Retinal pigment epithelial cell (primary cell): ENCODE measurements at regions not wholly inside any gene's neighbourhood (a gene's known extent, or its start where the extent isn't known, plus 50 kb on each side); places are given as distances from the start of the nearest gene placed in this dataset.

Source experiments
- DNase-seq: peaks from one replicate; pipeline ENCODE4 v3.0.0-alpha.2; 2010; ENCODE audit warnings: low read depth
- H3K4me3 ChIP-seq: 2 replicates; pipeline ENCODE4 v1.5.1; 2011; ENCODE audit warnings: mild to moderate bottlenecking, low read length, control low read depth, moderate library complexity
- TF ChIP-seq, protein P1 (sequence below): conservative IDR thresholded peaks from 2 replicates; pipeline ENCODE4 v1.5.1; 2011; ENCODE audit warnings: low read depth, low read length, control low read depth, inconsistent platforms

DNA sequence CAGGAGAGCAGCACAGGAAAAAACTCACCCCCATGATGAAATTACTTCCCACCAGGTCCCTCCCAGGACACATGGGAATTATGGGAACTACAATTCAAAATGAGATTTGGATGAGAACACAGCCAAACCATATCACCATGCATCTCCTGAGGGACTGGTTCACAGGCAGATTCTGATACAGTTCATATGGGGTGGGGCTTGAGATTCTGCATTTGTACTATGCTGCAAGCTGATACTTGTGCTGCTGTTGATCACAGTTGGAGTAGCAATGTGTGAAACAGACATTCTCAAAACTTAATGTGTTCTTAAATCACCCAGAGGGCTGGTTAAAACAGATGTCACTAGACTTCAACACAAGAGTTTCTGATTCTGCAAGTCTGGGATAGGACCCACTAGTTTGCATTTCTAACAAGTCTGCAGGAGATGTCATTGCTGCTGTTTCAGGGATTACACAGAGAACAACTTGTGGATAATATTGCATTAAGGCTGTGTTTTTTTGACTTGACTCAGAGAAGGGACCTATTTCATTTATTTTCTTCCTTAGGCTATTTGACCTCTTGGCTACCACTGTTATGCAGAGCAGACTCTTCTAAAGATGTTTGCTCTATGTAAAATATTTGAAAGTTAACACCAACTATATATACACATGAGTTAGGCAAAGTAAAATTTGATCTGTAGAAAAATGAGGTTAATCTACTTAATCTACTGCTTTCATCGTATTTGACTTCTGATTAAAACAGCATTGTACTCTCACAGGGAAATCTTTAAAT is 194.2 kb upstream of the CNTN3 start:
- no peak for DNase-seq
- TF ChIP-seq, protein P1, sequence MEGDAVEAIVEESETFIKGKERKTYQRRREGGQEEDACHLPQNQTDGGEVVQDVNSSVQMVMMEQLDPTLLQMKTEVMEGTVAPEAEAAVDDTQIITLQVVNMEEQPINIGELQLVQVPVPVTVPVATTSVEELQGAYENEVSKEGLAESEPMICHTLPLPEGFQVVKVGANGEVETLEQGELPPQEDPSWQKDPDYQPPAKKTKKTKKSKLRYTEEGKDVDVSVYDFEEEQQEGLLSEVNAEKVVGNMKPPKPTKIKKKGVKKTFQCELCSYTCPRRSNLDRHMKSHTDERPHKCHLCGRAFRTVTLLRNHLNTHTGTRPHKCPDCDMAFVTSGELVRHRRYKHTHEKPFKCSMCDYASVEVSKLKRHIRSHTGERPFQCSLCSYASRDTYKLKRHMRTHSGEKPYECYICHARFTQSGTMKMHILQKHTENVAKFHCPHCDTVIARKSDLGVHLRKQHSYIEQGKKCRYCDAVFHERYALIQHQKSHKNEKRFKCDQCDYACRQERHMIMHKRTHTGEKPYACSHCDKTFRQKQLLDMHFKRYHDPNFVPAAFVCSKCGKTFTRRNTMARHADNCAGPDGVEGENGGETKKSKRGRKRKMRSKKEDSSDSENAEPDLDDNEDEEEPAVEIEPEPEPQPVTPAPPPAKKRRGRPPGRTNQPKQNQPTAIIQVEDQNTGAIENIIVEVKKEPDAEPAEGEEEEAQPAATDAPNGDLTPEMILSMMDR, result no peak

DNA sequence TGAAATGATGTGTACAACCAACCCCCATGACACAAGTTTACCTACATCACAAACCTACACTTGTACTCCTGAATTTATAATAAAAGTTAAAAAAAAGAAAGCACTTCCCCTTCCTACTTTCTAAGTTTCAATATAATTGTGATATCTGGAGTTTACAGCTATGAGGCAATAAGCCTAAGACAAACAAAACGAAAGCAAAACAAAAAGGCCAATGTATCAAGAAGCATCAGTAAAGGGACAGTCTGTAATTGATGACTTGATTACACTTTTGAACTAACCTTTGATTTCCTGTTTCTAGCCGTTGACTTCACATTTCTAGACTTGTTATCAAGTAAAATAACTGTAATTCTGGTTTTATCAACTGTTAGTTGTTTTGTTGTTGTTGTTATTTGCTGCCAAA is 187.5 kb upstream of the CNTN3 start:
- DNase-seq, result no peak
- TF ChIP-seq, protein P1, result no peak
- no peak overlapping the region for H3K4me3 ChIP-seq

More for the DNA sequence above, 194.2 kb upstream of the CNTN3 start:
- no peak overlapping the region for H3K4me3 ChIP-seq

DNA sequence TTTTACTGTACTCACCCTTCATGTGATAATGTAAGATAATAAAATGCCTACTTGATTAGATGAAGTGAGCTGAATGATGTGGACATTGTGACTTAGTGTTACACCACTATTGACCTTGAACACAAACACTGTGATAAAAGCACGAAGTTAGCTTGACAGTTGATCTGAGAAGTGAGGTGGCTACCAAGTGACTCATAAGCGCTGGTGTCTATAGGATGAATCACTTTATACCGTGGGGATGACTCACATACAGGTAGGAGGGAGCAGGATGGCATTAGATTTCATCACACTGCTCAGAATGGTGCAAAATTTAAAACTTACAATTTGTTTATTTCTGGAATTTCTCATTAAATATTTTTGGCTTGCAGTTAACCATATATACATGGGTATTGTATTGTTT is 174.7 kb upstream of the CNTN3 start:
- no peak for DNase-seq
- H3K4me3 ChIP-seq, result no peak overlapping the region
- TF ChIP-seq, protein P1, result no peak

DNA sequence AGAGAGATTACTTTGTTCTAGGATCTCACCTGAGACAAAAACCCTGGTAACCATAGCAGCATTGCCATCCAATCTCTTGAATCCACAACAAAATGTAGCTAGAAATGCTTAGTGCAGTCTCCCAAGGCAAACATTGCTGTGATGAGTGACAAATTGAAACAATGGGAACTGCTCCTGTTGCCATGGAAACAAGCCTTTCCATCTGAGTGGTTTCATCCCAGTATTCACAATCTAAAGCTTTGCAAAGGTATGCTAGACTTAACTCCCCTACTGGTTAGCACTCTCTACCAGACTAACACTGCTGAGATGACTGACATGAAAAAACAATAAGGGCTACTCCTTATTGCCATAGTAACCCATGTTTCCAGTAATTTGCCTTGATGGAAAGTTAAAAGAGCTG is 172.6 kb upstream of the CNTN3 start:
- no peak overlapping the region for H3K4me3 ChIP-seq
- DNase-seq, result peak; percentile 7

DNA sequence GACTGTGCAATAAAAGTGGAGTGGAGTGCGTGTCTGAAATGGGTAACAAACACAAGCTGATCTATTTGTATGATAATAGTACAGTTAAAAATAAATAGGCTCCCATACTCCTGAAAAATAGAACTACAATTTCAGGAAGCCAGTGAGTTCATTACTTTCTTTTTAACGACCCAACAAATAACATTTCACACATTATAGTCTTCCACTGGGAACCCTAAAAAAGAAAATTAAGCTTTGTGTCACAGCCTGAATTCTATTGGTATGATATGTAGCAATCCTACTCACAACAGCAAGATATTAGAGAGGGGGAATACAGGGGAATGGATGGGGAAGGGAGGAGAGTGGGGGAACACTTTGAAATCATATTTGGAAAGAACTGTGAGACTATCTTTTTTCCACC is 156.9 kb upstream of the CNTN3 start:
- TF ChIP-seq, protein P1, result no peak
- H3K4me3 ChIP-seq, result no peak overlapping the region
- no peak for DNase-seq

More for the DNA sequence above, 172.6 kb upstream of the CNTN3 start:
- TF ChIP-seq, protein P1, result no peak

DNA sequence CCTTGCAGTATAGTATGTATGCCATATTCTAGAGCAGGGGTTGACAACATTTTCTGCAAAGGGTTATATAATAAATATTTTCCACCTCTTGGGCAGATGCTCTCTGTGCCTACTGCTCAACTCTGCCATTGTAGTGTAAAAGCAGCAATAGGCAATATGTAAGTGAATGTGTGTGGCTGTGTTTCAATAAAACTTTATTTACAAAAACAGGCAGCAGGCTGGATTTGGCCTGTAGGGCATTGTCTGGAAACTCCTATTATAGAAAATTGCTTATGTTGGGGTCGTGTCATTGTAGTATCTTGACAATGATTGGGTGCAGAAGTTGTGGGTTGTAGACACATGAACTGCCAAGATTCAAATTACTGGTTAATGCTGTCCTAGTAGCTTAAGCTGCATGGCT is 153.6 kb upstream of the CNTN3 start:
- DNase-seq, result no peak
- no peak overlapping the region for H3K4me3 ChIP-seq
- TF ChIP-seq, protein P1, result no peak

DNA sequence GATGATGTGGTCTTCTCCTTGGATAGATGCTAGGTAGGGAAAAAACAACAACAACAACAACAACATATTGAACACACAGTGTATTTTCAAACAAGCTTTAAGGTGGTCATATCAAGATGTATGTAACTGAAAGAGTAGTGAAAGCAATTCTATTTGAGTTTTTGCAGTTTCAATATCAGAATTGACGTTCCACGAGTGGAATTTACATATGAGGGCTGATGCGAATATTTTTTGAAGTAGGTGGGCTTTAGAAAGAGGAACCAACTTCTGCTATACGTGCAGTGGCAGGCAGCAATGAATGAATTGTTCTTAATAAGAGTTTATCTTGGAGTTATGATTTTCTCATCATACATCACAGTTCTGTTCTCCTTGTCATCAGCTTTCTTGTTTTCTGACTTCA is 151.9 kb upstream of the CNTN3 start:
- no peak overlapping the region for H3K4me3 ChIP-seq
- no peak for DNase-seq
- TF ChIP-seq, protein P1, result no peak
